SK-N-SH treated with all-trans-retinoic acid at 6 μM for 48 hours (cell line): ENCODE measurements at regions not wholly inside any gene's neighbourhood (a gene's known extent, or its start where the extent isn't known, plus 50 kb on each side); places are given as distances from the start of the nearest gene placed in this dataset.

Experiments
- ATAC-seq: fragments of 200-7000 bp; cut with Tn5 transposase; 3 replicates; pipeline ENCODE4 v1.9.1; 2020; ENCODE audit warnings: mild to moderate bottlenecking, moderate library complexity
- ARNTL ChIP-seq: fragments of 450-650 bp; formaldehyde crosslinking; IDR thresholded peaks from 2 replicates; pipeline ENCODE4 v1.5.0; 2020; ENCODE audit warnings: low read depth, mild to moderate bottlenecking, moderate library complexity, borderline replicate concordance
- BACH2 ChIP-seq: fragments of 250-450 bp; sonication (Bioruptor Pico); IDR thresholded peaks from 2 replicates; pipeline ENCODE4 v1.9.0; 2021; ENCODE audit warnings: mild to moderate bottlenecking, borderline replicate concordance
- CSDC2 ChIP-seq: fragments of 250-450 bp; sonication (Bioruptor Pico); IDR thresholded peaks from 2 replicates; pipeline ENCODE4 v1.5.0; 2020; ENCODE audit warnings: mild to moderate bottlenecking, moderate library complexity
- ESRRG ChIP-seq: fragments of 250-450 bp; sonication (Bioruptor Pico); IDR thresholded peaks from 2 replicates; pipeline ENCODE4 v1.6.1; 2021; ENCODE audit warnings: mild to moderate bottlenecking
- GLIS3 ChIP-seq: fragments of 250-450 bp; sonication (Bioruptor Pico); IDR thresholded peaks from 2 replicates; pipeline ENCODE4 v1.5.0; 2020; ENCODE audit warnings: mild to moderate bottlenecking, moderate library complexity
- PATZ1 ChIP-seq: fragments of 250-450 bp; sonication (Bioruptor Pico); IDR thresholded peaks from 2 replicates; pipeline ENCODE4 v1.8.0; 2020; ENCODE audit warnings: mild to moderate bottlenecking, moderate library complexity, borderline replicate concordance
- PPARA ChIP-seq: fragments of 250-450 bp; sonication (Bioruptor Pico); IDR thresholded peaks from 2 replicates; pipeline ENCODE4 v1.5.0; 2020; ENCODE audit warnings: mild to moderate bottlenecking, borderline replicate concordance
- RARB ChIP-seq: fragments of 250-450 bp; sonication (Bioruptor Pico); IDR thresholded peaks from 2 replicates; pipeline ENCODE4 v1.8.0; 2021; ENCODE audit warnings: mild to moderate bottlenecking, moderate library complexity
- SNAI2 ChIP-seq: fragments of 250-450 bp; sonication (Bioruptor Pico); IDR thresholded peaks from 2 replicates; pipeline ENCODE4 v1.5.0; 2020; ENCODE audit warnings: mild to moderate bottlenecking, moderate library complexity
- TOX ChIP-seq: fragments of 250-450 bp; sonication (Bioruptor Pico); IDR thresholded peaks from 2 replicates; pipeline ENCODE4 v1.8.0; 2021; ENCODE audit warnings: mild to moderate bottlenecking, moderate library complexity, borderline replicate concordance
- ZC3H10 ChIP-seq: fragments of 250-450 bp; sonication (Bioruptor Pico); IDR thresholded peaks from 2 replicates; pipeline ENCODE4 v1.5.1; 2021; ENCODE audit warnings: mild to moderate bottlenecking, moderate library complexity
- ZFP3 ChIP-seq: fragments of 250-450 bp; sonication (Bioruptor Pico); IDR thresholded peaks from 2 replicates; pipeline ENCODE4 v1.5.0; 2020; ENCODE audit warnings: mild to moderate bottlenecking, moderate library complexity
- ZNF565 ChIP-seq: fragments of 450-650 bp; formaldehyde crosslinking; conservative IDR thresholded peaks from 2 replicates; pipeline ENCODE4 v1.5.0; 2020; ENCODE audit warnings: low read depth, mild to moderate bottlenecking, moderate library complexity
- ZNF8 ChIP-seq: fragments of 450-650 bp; formaldehyde crosslinking; IDR thresholded peaks from 2 replicates; pipeline ENCODE4 v1.5.0; 2020; ENCODE audit warnings: mild to moderate bottlenecking, moderate library complexity
- TF ChIP-seq, protein P1 (sequence below): fragments of 250-450 bp; sonication (Bioruptor Pico); IDR thresholded peaks from 2 replicates; pipeline ENCODE4 v1.5.1; 2021; ENCODE audit warnings: mild to moderate bottlenecking, moderate library complexity
- TF ChIP-seq, protein P2 (sequence below): fragments of 250-450 bp; sonication (Bioruptor Pico); IDR thresholded peaks from 2 replicates; pipeline ENCODE4 v1.5.0; 2020; ENCODE audit warnings: mild to moderate bottlenecking, moderate library complexity
- TF ChIP-seq, protein P3 (sequence below): fragments of 250-450 bp; sonication (Bioruptor Pico); IDR thresholded peaks from 2 replicates; pipeline ENCODE4 v1.5.1; 2020; ENCODE audit warnings: low read depth, mild to moderate bottlenecking, moderate library complexity

- TF ChIP-seq, protein P1, sequence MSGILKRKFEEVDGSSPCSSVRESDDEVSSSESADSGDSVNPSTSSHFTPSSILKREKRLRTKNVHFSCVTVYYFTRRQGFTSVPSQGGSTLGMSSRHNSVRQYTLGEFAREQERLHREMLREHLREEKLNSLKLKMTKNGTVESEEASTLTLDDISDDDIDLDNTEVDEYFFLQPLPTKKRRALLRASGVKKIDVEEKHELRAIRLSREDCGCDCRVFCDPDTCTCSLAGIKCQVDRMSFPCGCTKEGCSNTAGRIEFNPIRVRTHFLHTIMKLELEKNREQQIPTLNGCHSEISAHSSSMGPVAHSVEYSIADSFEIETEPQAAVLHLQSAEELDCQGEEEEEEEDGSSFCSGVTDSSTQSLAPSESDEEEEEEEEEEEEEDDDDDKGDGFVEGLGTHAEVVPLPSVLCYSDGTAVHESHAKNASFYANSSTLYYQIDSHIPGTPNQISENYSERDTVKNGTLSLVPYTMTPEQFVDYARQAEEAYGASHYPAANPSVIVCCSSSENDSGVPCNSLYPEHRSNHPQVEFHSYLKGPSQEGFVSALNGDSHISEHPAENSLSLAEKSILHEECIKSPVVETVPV, result no peak
- TF ChIP-seq, protein P2, sequence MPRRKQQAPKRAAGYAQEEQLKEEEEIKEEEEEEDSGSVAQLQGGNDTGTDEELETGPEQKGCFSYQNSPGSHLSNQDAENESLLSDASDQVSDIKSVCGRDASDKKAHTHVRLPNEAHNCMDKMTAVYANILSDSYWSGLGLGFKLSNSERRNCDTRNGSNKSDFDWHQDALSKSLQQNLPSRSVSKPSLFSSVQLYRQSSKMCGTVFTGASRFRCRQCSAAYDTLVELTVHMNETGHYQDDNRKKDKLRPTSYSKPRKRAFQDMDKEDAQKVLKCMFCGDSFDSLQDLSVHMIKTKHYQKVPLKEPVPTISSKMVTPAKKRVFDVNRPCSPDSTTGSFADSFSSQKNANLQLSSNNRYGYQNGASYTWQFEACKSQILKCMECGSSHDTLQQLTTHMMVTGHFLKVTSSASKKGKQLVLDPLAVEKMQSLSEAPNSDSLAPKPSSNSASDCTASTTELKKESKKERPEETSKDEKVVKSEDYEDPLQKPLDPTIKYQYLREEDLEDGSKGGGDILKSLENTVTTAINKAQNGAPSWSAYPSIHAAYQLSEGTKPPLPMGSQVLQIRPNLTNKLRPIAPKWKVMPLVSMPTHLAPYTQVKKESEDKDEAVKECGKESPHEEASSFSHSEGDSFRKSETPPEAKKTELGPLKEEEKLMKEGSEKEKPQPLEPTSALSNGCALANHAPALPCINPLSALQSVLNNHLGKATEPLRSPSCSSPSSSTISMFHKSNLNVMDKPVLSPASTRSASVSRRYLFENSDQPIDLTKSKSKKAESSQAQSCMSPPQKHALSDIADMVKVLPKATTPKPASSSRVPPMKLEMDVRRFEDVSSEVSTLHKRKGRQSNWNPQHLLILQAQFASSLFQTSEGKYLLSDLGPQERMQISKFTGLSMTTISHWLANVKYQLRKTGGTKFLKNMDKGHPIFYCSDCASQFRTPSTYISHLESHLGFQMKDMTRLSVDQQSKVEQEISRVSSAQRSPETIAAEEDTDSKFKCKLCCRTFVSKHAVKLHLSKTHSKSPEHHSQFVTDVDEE (CRISPR knock-in tag), result no peak
- no peak for ATAC-seq
Measured at GRCh38 chr2:65834771-65835475, 402.5 kb upstream of the SPRED2 start.

DNA sequence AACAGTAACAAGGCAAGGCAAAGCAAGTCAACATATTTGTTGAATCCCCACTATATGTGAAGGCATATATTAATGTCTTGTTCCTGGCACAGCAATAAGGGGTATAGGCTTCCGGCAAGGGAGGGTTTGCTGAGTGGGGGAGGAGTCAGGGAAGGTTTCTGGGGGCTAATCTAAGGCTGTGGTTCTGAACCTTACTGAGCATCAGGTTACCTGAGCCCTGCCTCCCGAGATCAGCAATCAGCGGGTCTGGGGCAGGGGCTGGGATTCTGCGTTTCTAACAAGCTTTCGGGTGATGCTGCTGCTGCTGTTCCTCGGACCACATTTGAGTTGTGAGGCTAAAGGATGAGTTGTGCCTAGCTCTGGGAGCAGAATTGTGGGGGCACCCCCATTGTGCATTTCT lies 401.7 kb upstream of the SPRED2 start:
- no peak for ATAC-seq
- TF ChIP-seq, protein P3, sequence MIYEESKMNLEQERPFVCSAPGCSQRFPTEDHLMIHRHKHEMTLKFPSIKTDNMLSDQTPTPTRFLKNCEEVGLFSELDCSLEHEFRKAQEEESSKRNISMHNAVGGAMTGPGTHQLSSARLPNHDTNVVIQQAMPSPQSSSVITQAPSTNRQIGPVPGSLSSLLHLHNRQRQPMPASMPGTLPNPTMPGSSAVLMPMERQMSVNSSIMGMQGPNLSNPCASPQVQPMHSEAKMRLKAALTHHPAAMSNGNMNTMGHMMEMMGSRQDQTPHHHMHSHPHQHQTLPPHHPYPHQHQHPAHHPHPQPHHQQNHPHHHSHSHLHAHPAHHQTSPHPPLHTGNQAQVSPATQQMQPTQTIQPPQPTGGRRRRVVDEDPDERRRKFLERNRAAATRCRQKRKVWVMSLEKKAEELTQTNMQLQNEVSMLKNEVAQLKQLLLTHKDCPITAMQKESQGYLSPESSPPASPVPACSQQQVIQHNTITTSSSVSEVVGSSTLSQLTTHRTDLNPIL (CRISPR knock-in tag), result no peak
- TF ChIP-seq BACH2 (CRISPR knock-in tag) (no peak), ZNF565 (CRISPR knock-in tag) (no peak), SNAI2 (CRISPR knock-in tag) (no peak), ARNTL (CRISPR knock-in tag) (no peak), ZC3H10 (CRISPR knock-in tag) (no peak), TOX (CRISPR knock-in tag) (no peak), RARB (CRISPR knock-in tag) (no peak), GLIS3 (CRISPR knock-in tag) (no peak)
- TF ChIP-seq, protein P2 (CRISPR knock-in tag), result no peak
- TF ChIP-seq, all 23 proteins: peak for 0

DNA sequence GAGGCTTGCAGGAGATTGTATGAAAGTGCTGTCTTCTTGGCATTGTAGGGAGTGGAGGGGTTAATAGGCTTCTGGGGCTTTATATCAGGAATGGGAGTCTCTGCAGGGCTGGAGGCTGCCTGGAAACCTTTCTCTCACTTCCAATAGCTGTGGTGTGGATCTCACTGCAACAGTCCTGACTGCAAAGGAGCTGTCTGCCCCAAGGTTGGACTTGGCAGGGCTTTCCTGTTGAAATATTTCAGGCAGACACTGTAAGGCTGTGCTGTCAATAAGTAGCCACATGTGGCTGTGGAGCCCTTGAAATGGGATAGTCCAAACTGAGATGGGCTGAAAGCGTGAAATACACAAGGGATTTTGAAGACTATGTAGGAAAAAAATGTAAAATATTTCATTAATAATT lies 399.1 kb upstream of the SPRED2 start:
- ATAC-seq, result no peak
- TF ChIP-seq PATZ1 (no peak), ZNF8 (no peak), ARNTL (CRISPR knock-in tag) (no peak), RARB (CRISPR knock-in tag) (no peak), BACH2 (CRISPR knock-in tag) (no peak)

- ATAC-seq, result no peak
- TF ChIP-seq, protein P3 (CRISPR knock-in tag), result no peak
- TF ChIP-seq PPARA (no peak), ESRRG (CRISPR knock-in tag) (no peak), ZNF8 (no peak), ARNTL (CRISPR knock-in tag) (no peak), ZFP3 (CRISPR knock-in tag) (no peak), CSDC2 (CRISPR knock-in tag) (no peak), PATZ1 (no peak), RARB (CRISPR knock-in tag) (no peak)
- TF ChIP-seq, protein P2 (CRISPR knock-in tag), result no peak
Measured at GRCh38 chr2:65826567-65826966, 394.2 kb upstream of the SPRED2 start.
